GM12873 (cell line): ENCODE measurements at regions not wholly inside any gene's neighbourhood (a gene's known extent, or its start where the extent isn't known, plus 50 kb on each side); places are given as distances from the start of the nearest gene placed in this dataset.

Source experiments
- TF ChIP-seq, protein P1 (sequence below): IDR thresholded peaks from 2 replicates; pipeline ENCODE4 v1.5.1; 2012; ENCODE audit warnings: low read depth, mild to moderate bottlenecking, moderate library complexity, low read length, control low read depth; ENCODE audit not compliant: insufficient read depth; ENCODE audit errors: missing control alignments

DNA sequence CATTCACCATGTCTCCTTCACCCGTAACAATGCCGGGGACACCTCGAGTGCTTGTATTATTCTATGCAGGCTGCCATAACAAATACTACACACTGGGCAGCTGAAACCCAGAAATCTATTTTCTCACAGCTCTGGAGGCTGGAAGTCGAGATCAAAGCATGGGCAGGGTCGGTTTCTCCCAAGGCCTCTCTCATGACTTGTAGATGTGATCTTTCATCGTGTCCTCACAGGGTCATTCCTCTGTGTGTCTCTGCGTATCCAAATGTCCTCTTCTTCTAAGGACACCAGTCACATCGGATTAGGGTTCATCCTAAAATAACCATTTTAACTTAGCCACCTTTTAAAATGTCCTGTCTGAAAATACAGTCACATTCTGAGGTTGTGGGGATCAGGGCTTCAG lies 303.5 kb downstream of the KLF6 start:
- TF ChIP-seq, protein P1, sequence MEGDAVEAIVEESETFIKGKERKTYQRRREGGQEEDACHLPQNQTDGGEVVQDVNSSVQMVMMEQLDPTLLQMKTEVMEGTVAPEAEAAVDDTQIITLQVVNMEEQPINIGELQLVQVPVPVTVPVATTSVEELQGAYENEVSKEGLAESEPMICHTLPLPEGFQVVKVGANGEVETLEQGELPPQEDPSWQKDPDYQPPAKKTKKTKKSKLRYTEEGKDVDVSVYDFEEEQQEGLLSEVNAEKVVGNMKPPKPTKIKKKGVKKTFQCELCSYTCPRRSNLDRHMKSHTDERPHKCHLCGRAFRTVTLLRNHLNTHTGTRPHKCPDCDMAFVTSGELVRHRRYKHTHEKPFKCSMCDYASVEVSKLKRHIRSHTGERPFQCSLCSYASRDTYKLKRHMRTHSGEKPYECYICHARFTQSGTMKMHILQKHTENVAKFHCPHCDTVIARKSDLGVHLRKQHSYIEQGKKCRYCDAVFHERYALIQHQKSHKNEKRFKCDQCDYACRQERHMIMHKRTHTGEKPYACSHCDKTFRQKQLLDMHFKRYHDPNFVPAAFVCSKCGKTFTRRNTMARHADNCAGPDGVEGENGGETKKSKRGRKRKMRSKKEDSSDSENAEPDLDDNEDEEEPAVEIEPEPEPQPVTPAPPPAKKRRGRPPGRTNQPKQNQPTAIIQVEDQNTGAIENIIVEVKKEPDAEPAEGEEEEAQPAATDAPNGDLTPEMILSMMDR, result no peak

DNA sequence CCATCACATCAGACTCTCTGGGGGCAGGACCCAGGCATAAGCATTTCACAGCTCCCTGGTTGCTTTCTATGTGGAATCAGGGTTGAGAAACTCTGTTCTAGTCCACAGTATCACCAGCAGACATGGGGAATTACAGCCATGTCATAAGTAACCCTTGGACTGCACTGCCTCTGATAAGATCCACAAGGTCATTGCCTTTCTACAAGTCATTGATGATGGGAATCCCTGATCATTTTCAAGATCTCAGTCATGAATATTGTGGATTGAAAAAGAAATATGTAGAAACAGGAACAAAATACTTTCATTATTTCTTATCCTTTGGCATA lies 304.1 kb downstream of the KLF6 start:
- TF ChIP-seq, protein P1, result no peak

DNA sequence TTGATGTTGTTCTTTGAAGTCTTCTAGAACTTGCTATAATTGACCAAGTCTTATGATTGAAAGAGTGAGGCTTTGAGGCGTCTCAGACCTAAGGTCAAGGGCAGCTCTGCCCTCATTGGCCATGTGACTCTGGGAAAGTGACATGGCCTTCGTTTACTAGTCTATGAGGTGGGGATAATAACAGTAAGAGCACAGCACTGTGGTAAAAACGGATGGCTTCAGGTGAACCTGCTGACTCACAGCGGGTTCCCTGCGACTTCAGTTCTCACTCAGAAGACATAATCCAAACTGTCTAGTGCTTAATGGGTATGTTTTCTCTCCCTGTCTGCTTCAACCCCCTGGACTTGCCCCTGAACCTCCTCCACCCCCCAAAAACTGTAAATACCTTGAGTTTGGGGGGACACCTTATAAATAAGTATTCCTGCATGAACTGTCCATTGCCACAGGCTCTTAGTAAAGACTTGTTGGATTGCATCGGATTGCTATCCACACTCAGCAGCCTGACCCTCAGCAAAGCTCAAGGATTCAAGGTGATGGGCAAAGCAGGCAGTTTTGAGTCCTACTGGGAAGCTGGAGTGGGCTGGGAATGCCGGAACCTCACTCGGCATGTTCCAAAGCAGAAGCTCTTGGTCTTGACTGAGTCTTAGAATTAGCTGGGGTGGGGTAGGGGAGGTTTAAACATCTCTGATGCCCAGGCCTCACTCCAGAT lies 304.6 kb downstream of the KLF6 start:
- TF ChIP-seq, protein P1, result no peak

DNA sequence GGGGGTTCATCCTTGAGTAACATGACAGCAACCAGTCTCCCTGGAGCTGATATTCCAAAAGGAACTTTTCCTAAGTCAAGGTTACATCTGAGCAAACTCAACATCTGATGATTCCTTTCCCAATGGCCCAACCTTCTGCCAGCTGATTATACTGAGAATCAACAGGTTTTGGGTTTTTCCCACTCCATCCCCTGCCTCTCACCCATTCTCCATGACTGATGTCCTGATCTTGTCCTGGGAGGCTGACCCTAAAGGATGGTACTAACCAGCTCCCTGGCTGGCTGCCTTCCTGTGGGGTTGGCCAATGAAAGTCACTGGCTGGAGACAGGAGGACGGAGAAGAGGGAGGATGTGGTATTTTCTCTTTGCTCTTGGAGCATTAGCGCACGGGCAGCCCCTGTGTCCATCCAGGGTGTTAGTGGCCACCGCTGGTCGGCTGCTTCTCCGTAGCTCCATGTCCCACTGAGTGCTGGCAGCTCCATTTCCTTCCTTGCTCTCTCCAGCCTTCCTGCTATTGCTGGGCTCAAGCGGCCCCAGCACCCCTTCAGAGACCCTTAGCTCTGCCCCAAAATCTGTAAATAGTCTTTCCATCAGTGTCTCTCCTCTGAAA lies 306.2 kb upstream of the PITRM1 start:
- TF ChIP-seq, protein P1, result no peak

DNA sequence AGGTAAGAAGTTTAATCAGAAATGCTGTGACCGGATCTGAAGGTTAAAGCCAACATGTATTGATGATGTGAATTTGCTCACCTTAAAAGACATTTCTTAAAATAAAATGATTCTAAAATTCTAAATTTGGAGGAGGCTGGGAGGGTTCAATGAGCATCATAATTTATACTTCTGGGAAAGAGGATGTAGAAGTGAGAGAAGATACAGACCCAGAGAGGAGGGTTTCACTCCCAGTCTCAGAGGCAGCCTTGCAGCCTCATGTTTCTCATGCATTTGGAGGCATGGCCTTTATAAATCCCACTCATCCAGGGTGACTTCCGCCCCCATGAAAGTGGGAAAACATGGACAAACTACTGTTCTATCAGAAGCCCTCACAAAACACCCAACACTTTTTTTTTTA lies 305.6 kb upstream of the PITRM1 start:
- TF ChIP-seq, protein P1, result no peak

DNA sequence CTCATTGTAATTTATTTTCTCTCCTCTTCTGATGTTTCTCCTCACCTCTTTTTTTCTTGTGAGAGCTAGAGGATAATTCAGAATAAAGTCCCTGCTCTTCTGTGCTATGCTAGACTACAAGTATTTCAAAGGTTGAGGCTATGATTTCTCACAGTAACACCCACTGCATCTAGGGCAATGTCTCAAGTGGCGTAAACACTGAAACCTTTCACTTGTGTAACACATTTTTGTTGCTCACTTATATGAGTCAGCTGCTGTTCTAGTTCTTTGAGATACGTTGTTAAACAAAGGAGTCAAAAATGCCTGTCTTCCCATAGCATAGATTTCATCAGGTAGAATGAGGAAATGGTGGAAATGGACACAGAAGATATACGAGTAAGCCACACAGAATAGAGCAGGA lies 305.1 kb upstream of the PITRM1 start:
- TF ChIP-seq, protein P1, result no peak

DNA sequence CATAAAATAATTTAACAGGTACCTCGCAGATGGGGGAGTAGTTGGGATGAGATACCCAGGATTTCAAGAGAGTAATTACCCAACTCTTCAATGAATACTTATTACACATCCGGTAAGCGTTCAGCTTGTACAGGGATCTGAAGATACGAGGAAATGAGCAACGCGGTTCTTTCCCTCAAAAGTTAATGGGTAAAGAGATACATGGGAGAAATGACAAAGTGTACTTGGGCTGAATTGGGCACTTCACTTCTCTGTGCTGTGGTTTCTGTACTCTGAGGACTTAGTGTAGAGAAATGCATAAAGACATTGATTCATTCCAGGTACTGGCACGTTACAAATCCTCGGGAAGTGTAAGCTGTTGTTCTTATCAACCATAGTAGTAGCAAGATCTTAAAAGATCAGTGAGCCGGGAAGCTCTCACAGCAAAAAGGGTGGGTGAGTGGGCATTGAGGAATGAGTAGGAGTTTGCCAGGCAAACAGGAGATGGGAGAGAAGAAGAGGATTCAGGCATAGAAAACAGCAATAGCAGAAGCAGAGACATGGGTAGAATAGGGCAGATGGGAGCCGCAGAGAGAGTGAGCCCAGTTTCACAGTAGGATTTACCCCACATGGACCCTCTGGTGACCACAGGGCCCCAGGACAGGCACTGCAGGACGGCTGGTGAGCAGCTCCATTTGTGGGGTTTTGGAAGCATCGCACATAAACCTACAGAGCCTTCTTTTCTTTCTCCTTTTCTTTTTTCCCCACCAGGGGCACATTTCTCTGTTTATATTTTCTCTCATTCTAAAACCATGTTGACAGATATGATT lies 304.3 kb upstream of the PITRM1 start:
- TF ChIP-seq, protein P1, result no peak
